ENCODE measurements at regions not wholly inside any gene's neighbourhood (a gene's known extent, or its start where the extent isn't known, plus 50 kb on each side); places are given as distances from the start of the nearest gene placed in this dataset.

GRCh38 chr22:47659467-47660223 is 897.2 kb downstream of the TBC1D22A start:
- no peak for TF ChIP-seq TCF7L2 (IDR thresholded peaks at IDR 0.05; ENCODE audit: low read depth, low read length)
- TF ChIP-seq POLR2AphosphoS5 (IDR thresholded peaks at IDR 0.05; ENCODE audit: low read depth, low read length): no peak
- TF ChIP-seq SIN3A (IDR thresholded peaks at IDR 0.05; ENCODE audit: borderline replicate concordance, insufficient read depth, low read depth, low read length): no peak
- no peak for TF ChIP-seq CTCF (IDR thresholded peaks at IDR 0.05)
- no peak for TF ChIP-seq REST (IDR thresholded peaks at IDR 0.05; ENCODE audit: insufficient read depth in 1 of 2, low read depth in 2 of 2, low read length in 1 of 2)
- no peaks in the 10 kb centered on the region for H3K4me1 ChIP-seq (ENCODE audit: control insufficient read depth, insufficient read depth, low read length)
- CTCF ChIA-PET: no interaction called here
- no peak overlapping the region for H3K27ac ChIP-seq (ENCODE audit: low read length)
- no peaks in the 10 kb centered on the region for H3K36me3 ChIP-seq (ENCODE audit: control insufficient read depth, insufficient read depth, low read length)
- POLR2A ChIA-PET: no interaction called here
- BruUV-seq (replicated peaks): no TSS peak
- H3K4me3 ChIP-seq (ENCODE audit: low read depth in 2 of 2, low read length in 2 of 2): no peak overlapping the region
- in situ Hi-C loops (cut with HindIII; ENCODE audit: low pct_unique_long_range_greater_than_20kb, low sequenced_read_pairs) (no loop called here), intact Hi-C loops (cut with micrococcal nuclease; ENCODE audit: unreplicated experiment) (no loop called here)
- ATAC-seq (no peak), DNase-seq (ENCODE audit: low read depth, low spot score) (no peak)
- no peaks in the 10 kb centered on the region for H3K9me3 ChIP-seq (ENCODE audit: control insufficient read depth, insufficient read depth, low read depth, low read length)
- no peaks in the 10 kb centered on the region for H3K27me3 ChIP-seq (ENCODE audit: control insufficient read depth, insufficient read depth, low read length)

- no TSS peak for BruUV-seq (replicated peaks)
- in situ Hi-C loops (cut with HindIII; ENCODE audit: low pct_unique_long_range_greater_than_20kb, low sequenced_read_pairs) (no loop called here), intact Hi-C loops (cut with micrococcal nuclease; ENCODE audit: unreplicated experiment) (no loop called here)
- TF ChIP-seq CTCF (IDR thresholded peaks at IDR 0.05): no peak
- CTCF ChIA-PET: no interaction called here
- DNase-seq (ENCODE audit: low read depth, low spot score) (no peak), ATAC-seq (no peak)
- POLR2A ChIA-PET: no interaction called here
- no peaks in the 10 kb centered on the region for H3K36me3 ChIP-seq (ENCODE audit: control insufficient read depth, insufficient read depth, low read length)
- no peaks in the 10 kb centered on the region for H3K27me3 ChIP-seq (ENCODE audit: control insufficient read depth, insufficient read depth, low read length)
- no peak overlapping the region for H3K27ac ChIP-seq (ENCODE audit: low read length)
- no peak overlapping the region for H3K4me3 ChIP-seq (ENCODE audit: low read depth in 2 of 2, low read length in 2 of 2)
- H3K9me3 ChIP-seq (ENCODE audit: control insufficient read depth, insufficient read depth, low read depth, low read length): no peaks in the 10 kb centered on the region
- H3K4me1 ChIP-seq (ENCODE audit: control insufficient read depth, insufficient read depth, low read length): no peaks in the 10 kb centered on the region
Observed at GRCh38 chr22:47658182-47658581, 895.7 kb downstream of the TBC1D22A start.

Data from Panc1 (cell line).